Suppressor macrophage (primary cell): ENCODE measurements at regions not wholly inside any gene's neighbourhood (a gene's known extent, or its start where the extent isn't known, plus 50 kb on each side); places are given as distances from the start of the nearest gene placed in this dataset.

Source experiments
- DNase-seq, 4 experiments: peaks; one replicate each; pipeline ENCODE4 v3.0.0-alpha.2; 2020 to 2022

DNA sequence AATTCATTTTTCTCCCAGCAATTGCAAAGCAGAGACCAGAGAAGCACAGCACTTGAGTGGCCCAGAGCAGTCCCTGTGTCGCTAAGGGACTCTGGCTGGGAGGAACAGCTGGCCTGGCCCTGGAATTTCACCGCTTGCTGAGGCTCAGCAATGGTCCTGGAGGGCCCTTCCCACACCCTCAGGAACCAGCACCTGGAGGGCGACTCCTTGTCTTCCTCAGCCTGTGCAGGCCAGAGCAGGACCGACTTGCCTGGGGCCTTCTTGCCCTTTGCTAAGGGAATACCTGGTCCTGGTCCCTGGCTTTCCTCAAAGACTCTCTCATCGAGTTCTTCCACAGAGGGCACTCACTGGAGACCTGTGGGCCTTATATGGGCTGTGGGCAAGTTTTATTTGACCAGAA is 294.6 kb downstream of the RPLP1 start:
- no peak for DNase-seq

GRCh38 chr15:69748131-69748530 is 295.5 kb downstream of the RPLP1 start:
- no peak for DNase-seq

GRCh38 chr15:69748576-69749185 is 296.1 kb downstream of the RPLP1 start:
- peak; percentile 27 to 66 (median 58) for DNase-seq

- DNase-seq, result no peak
Measured at GRCh38 chr15:69749274-69749673, 296.7 kb downstream of the RPLP1 start.

- no peak for DNase-seq
Measured at GRCh38 chr15:69749797-69750196, 297.2 kb downstream of the RPLP1 start.

- no peak for DNase-seq
Measured at GRCh38 chr15:69750253-69750652, 297.6 kb downstream of the RPLP1 start.

DNA sequence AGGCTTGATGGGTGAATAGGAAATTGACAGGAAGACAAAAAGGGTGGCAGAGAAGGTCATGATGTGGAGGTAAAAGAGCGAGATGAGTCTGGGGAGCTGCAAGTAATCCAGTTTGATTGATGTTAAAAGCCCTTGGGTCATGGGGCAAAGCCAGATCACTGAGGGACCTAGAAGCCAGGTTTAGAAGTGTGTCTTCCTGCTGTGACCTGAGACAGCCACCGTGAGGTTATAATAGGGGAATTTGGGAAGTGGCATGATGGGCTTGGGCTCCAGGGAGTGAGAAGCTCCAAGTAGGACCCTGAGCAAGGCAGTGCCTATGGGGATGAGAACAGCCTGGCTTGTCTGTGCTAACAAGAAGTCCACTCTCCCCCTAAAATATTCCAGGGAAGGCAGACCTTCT is 298.5 kb downstream of the RPLP1 start:
- no peak for DNase-seq

- DNase-seq, result no peak
Measured at GRCh38 chr15:69751566-69751965, 298.9 kb downstream of the RPLP1 start.

DNA sequence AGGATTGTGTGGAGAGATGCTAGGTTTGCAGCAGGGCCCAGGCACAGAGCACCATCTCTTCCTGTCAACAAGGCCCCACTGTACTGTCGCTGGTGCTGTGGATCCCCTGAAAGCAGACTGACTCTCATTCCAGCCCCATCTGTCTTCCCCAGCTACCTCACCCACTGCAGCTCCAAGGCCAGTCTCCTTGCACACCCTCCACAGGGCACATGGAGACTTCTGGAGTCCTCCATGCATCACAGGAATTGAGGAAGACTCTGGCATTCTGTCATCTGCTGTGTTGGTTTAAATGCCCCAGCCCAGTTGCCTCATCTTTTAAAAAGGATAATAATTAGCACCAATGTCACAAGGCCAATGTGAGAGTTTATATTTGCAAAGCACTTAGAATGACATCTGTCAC is 301.2 kb downstream of the RPLP1 start:
- peak in 1 of 4 experiments; percentile 11 for DNase-seq

DNA sequence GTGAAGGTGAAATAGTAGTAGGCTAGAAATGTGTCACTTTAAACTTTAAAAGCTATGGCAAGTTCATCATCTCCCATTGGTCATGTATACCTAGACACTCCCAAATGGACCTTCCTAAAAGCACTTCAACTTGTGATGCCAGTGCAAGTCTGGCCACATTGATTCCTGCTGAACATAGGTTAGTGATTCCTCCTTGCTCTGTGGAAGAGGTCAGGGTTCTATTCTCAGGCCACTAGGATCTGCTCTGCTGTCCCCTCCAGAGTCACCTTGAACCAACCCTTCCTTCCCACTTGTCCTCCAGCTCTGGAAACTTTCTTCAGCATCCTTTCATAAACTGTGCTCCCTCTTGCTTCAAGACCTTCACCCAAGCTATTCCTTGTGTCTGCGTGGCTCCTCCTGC is 301.7 kb downstream of the RPLP1 start:
- no peak for DNase-seq

DNA sequence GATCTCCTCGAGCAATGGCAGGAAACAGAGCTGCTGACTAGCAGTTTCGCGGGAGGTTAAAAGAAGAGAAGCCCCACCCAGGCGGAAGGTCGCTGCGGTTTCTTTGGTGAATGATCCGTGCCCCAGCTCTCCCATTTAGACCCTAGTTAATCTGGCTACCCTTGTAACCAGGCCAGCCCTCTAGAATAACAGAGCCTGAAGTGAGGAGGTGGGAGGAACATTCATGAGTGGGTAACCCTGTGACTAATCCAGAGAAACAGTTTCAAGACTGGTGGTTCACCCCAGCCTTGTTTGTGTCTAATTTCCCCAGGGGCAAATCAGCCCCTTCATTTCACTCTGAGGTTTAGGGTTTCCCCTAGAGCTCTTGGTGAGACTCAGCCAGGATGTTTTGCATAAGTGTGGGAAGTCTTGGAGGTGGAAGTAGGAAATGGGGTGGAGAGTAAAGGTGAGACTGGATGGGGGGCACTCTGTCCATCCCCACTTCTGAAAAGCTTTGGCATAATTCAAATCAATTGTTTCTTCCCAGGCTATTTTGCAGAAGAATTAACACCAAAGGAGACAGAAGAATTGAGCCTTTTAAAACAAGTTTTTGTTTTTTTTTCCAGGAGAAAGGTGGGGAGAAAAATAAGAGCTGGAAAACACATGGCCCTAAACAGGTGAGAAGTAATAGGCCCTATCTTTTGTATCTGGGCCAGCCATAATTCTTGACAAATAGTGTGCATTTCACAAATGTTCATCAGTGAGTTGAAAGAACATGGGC is 303.1 kb downstream of the RPLP1 start:
- DNase-seq, result peak; percentile 49 to 64 (median 62)

DNA sequence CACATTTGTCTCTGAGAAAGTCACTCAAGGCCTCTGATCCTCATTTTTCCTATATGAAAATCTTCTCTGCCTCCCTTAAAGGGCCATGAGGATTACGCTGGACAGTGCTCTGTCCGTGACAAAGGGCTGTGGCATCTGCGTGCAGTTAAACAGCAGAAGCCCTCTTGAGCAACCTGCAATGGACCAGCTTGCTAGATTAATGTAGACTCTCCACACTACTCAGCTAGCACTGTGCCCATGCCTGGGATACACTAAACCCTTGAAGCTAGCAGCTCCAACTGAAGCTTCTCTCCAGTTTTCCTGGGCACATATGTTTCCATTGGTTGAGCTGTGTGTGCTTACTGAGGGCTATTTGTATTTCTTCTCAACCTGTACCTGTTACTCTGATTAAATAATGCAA is 303.8 kb downstream of the RPLP1 start:
- DNase-seq, result peak in 1 of 4 experiments; percentile 21

DNA sequence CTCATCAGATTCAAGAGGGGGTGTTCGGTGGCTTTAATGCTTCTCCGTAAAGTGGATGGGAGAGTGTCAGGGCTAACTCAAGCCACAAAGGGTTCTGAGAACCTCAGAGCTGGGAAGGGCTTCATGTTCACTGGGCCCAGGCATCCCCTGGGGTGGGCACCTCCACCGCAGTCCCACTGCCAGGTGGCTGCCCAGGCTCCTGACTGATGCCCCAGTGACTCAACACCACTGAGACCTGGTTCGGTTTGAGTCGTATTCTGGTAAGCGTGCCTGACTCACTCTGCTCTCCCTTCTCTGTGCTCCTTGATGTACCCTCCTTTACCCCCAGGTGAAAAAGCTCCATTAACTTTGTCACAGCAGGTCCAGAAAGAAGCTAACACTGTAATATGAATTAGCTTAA is 304.6 kb downstream of the RPLP1 start:
- DNase-seq, result no peak

- DNase-seq, result peak in 2 of 4 experiments; percentile 28 to 45
Measured at GRCh38 chr15:69758291-69758771, 305.7 kb downstream of the RPLP1 start.

- DNase-seq, result peak in 3 of 4 experiments; percentile 51 to 52 (median 52)
Measured at GRCh38 chr15:69758810-69759790, 306.5 kb downstream of the RPLP1 start.

- DNase-seq, result peak; percentile 72 to 96 (median 84)
Measured at GRCh38 chr15:69760258-69760845, 307.7 kb downstream of the RPLP1 start.

GRCh38 chr15:69760890-69761568 is 308.4 kb downstream of the RPLP1 start:
- DNase-seq, result peak; percentile 94 to 98 (median 95)

- DNase-seq, result no peak
Measured at GRCh38 chr15:69762373-69763148, 309.9 kb downstream of the RPLP1 start.

DNA sequence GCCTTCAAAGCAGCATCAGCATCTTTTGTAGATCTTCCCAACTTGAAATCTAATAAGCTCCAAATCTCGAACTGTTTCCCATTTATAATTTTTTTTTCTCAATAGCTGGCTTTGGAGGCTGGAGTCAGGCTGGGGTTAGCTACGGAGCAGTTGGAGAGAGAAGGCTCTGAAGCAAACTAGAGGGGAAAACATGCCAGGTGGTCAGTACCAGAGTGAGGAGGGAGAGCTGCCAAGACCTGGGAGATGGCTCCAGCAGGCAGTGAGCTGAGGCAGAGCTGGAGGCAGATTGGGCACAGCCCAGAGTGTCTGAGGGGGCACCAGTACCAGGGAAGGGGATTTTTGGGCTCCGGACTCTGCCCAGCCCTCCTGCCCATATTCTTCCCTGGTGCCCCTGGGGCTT is 311.2 kb downstream of the RPLP1 start:
- DNase-seq, result no peak

- no peak for DNase-seq
Measured at GRCh38 chr15:69766156-69766555, 313.5 kb downstream of the RPLP1 start.

GRCh38 chr15:69767191-69767590 is 314.6 kb downstream of the RPLP1 start:
- peak in 2 of 4 experiments; percentile 52 to 62 for DNase-seq
